BJ (cell line): ENCODE measurements at regions not wholly inside any gene's neighbourhood (a gene's known extent, or its start where the extent isn't known, plus 50 kb on each side); places are given as distances from the start of the nearest gene placed in this dataset.

Experiments
- CTCF ChIA-PET: fragments of 350-600 bp; formaldehyde crosslinking; extraction: SDS; loops from one replicate; lab custom pipeline; 2021; ENCODE audit warnings: antibody characterized with exemption, inconsistent platforms; lab: Yijun Ruan, JAX
- POLR2A ChIA-PET: fragments of 300-600 bp; sonication (Branson Sonifier 250); formaldehyde crosslinking; extraction: SDS; loops from one replicate; lab custom pipeline; 2021; ENCODE audit warnings: antibody characterized with exemption; lab: Charles Lee
- DNase-seq: peaks from one replicate; pipeline ENCODE4 v3.0.0-alpha.2; 2011; ENCODE audit warnings: low read depth
- H3K27me3 ChIP-seq: 2 replicates; pipeline ENCODE4 v1.6.0; 2011; ENCODE audit warnings: low read length; ENCODE audit not compliant: control insufficient read depth, insufficient read depth
- H3K36me3 ChIP-seq: 2 replicates; pipeline ENCODE4 v1.5.1; 2011; ENCODE audit warnings: low read length; ENCODE audit not compliant: control insufficient read depth, insufficient read depth
- H3K4me3 ChIP-seq: 2 replicates; pipeline ENCODE4 v1.5.1; 2011; ENCODE audit warnings: low read depth, mild to moderate bottlenecking, control low read depth, low read length
- CTCF ChIP-seq: IDR thresholded peaks from 2 replicates; pipeline ENCODE4 v1.5.1; 2011; ENCODE audit warnings: low read depth, mild to moderate bottlenecking, control low read depth, inconsistent platforms, low read length, moderate library complexity; ENCODE audit not compliant: insufficient read depth

GRCh38 chr5:42274913-42275312, 148.3 kb upstream of the GHR start:
- no peaks in the 10 kb centered on the region for H3K36me3 ChIP-seq
- no peaks in the 10 kb centered on the region for H3K27me3 ChIP-seq
- H3K4me3 ChIP-seq, result no peak overlapping the region
- ChIA-PET POLR2A (no interaction called here), CTCF (no interaction called here)
- DNase-seq, result no peak
- TF ChIP-seq CTCF, result no peak

- POLR2A ChIA-PET, result no interaction called here
- no peaks in the 10 kb centered on the region for H3K36me3 ChIP-seq
- no peaks in the 10 kb centered on the region for H3K27me3 ChIP-seq
- no peak for TF ChIP-seq CTCF
- CTCF ChIA-PET, result interaction anchor here (0.6 kb wide), 1 partner anchor 126 kb away, joined by 3 read pairs; no protein-coding TSS in a partner anchor
- no peak overlapping the region for H3K4me3 ChIP-seq
- no peak for DNase-seq
Measured at GRCh38 chr5:42277293-42277692, 145.9 kb upstream of the GHR start.

GRCh38 chr5:42284584-42284983, 138.7 kb upstream of the GHR start:
- Histone ChIP-seq H3K27me3 (no peaks in the 10 kb centered on the region), H3K4me3 (no peak overlapping the region), H3K36me3 (no peaks in the 10 kb centered on the region)
- ChIA-PET POLR2A (no interaction called here), CTCF (interaction anchor here (0.5 kb wide), 1 partner anchor 1077 kb away, joined by 3 read pairs; no protein-coding TSS in a partner anchor)
- TF ChIP-seq CTCF, result no peak
- no peak for DNase-seq

GRCh38 chr5:42285230-42285629, 138.0 kb upstream of the GHR start:
- Histone ChIP-seq H3K4me3 (no peak overlapping the region), H3K27me3 (no peaks in the 10 kb centered on the region), H3K36me3 (no peaks in the 10 kb centered on the region)
- no peak for DNase-seq
- no peak for TF ChIP-seq CTCF
- ChIA-PET POLR2A (no interaction called here), CTCF (interaction anchor here (0.5 to 0.9 kb wide), 2 partner anchors 13 to 1076 kb away, joined by 3 read pairs; no protein-coding TSS in a partner anchor)

- Histone ChIP-seq H3K36me3 (no peaks in the 10 kb centered on the region), H3K27me3 (no peaks in the 10 kb centered on the region), H3K4me3 (no peak overlapping the region)
- ChIA-PET POLR2A (no interaction called here), CTCF (no interaction called here)
- TF ChIP-seq CTCF, result no peak
- no peak for DNase-seq
Measured at GRCh38 chr5:42300496-42300895, 122.7 kb upstream of the GHR start.
